ENCODE measurements at regions not wholly inside any gene's neighbourhood (a gene's known extent, or its start where the extent isn't known, plus 50 kb on each side); places are given as distances from the start of the nearest gene placed in this dataset.

- DNase-seq (ENCODE audit: low read depth): no peak
Observed at GRCh38 chr11:29782447-29782846, 234.4 kb downstream of the KCNA4 start.

DNA sequence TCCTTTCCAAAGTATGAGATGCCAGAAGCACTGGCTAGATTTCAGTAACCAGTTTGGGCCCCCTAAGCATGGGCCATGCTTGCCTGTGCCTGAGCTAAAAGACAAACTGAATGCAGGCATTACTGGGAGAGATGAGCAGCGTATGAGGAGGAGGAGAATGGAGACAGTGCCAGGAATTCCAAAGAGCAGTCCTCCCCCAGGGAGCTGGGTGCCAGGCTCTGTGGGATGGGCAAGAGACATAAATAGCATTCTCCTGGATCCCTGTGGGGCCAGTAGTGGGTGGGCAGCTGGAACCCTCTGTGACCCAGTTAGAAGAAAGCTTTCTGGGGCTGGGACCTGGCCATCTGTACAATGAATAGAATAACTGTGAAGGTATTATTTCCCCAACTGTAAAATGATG lies 235.6 kb downstream of the KCNA4 start:
- no peak for DNase-seq (ENCODE audit: low read depth)

- no peak for DNase-seq (ENCODE audit: low read depth)
Observed at GRCh38 chr11:29780756-29781155, 236.1 kb downstream of the KCNA4 start.

GRCh38 chr11:29773656-29774264 lies 243.1 kb downstream of the KCNA4 start:
- DNase-seq (ENCODE audit: low read depth): no peak

DNA sequence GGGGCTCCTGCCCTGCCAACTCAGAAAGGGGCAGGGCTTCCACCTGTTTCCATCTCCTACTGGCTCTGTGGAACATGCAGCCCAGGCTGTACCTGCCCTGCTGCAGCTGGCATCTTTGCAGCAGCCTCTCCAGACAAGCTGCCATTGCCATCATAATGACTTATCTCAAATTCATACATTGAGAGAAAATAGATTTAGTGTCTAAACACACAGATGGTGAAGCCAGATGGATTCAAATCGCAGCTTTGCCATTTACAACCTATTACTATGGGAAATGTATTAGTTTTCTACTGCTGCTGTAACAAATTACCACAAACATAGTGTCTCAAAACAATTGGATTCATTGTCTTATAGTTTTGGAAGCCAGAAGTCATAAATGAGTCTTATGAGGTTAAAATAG lies 260.0 kb downstream of the KCNA4 start:
- DNase-seq (ENCODE audit: low read depth): no peak

GRCh38 chr11:29755474-29755873 lies 261.4 kb downstream of the KCNA4 start:
- no peak for DNase-seq (ENCODE audit: low read depth)

DNA sequence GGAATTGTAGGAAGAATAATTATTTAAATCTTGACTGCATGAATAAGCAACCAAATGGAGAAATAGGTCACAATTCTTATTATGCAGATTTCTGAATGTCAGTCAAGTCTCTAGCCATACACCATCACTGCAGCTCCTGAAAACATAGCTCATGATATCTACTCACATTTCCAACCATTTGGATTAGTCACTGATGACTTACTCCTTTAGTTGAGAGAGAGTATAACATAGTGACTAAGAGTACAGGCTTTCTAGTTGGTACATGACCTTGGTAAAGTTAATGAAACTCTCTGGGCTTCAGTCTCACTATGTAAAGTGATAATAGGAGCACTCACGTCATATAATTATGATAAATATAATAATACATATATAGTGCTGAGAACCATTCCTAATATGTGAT lies 265.2 kb downstream of the KCNA4 start:
- no peak for DNase-seq (ENCODE audit: low read depth)

GRCh38 chr11:29750392-29750791 lies 266.4 kb downstream of the KCNA4 start:
- DNase-seq (ENCODE audit: low read depth): no peak

DNA sequence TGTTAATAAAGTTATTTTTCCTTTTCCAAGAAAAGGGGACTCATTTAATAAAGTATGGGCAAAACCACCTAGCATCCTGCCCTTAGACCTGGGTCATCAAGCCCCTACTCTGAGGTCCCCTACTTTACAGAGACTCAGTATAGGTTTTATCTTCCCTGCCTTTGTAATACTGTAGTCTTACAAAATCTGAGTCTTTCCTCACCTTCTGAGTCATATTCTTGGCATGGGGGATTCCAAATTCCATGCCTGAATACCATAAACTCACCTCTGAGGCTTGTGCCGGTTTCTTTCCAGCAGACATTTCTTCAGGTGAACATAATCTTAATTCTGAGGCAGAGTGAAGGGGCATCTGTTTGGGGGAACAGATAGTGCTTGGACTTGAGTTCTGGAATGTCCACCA lies 282.5 kb downstream of the KCNA4 start:
- DNase-seq (ENCODE audit: low read depth): no peak

- DNase-seq (ENCODE audit: low read depth): no peak
Observed at GRCh38 chr11:29713831-29714320, 303.0 kb downstream of the KCNA4 start.

GRCh38 chr11:29712616-29713015 lies 304.2 kb downstream of the KCNA4 start:
- DNase-seq (ENCODE audit: low read depth): no peak

- DNase-seq (ENCODE audit: low read depth): no peak
Observed at GRCh38 chr11:29707924-29708323, 308.9 kb downstream of the KCNA4 start.

DNA sequence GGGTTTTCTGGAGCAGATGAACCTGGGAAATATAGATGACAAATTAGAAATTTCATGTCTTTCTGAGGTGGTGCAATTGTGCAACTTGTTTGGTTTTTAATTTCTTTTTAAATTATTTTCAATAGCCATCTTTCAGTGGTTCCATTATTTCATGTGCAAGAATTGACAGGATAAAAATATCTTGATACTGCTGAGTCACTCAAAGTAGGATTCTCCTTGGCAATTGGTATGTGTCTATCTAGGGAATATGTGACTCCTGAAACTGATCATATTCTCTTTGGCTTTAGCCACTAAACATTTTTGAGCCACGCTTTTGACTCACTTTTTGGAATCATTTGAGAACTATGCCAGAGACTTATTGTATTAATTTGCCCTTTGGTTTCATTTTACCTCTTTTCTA lies 331.5 kb downstream of the KCNA4 start:
- no peak for DNase-seq (ENCODE audit: low read depth)

- DNase-seq (ENCODE audit: low read depth): no peak
Observed at GRCh38 chr11:29682856-29683255, 334.0 kb downstream of the KCNA4 start.

GRCh38 chr11:29679996-29680395 lies 336.8 kb downstream of the KCNA4 start:
- DNase-seq (ENCODE audit: low read depth): no peak

GRCh38 chr11:29676993-29677392 lies 339.8 kb downstream of the KCNA4 start:
- DNase-seq (ENCODE audit: low read depth): no peak

DNA sequence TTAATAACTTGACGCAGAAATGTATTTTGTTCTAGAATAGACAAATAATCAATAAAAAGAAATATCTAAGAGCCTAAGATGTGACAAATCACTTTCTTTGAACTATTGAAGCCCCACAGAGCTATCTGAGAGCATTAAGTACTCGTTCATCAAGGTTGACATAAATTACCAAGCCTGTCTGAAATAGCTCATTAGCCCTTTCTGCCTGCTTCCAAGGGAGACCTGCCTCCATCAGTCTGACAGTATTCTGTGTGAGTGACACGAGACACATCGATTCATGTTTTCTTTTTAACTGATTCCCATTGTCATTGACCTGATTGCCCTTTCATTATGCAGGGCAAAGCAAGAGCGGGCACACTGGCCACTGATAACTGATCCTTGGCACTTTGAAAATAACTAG lies 347.5 kb downstream of the KCNA4 start:
- DNase-seq (ENCODE audit: low read depth): no peak

- no peak for DNase-seq (ENCODE audit: low read depth)
Observed at GRCh38 chr11:29657709-29658108, 359.1 kb downstream of the KCNA4 start.

GRCh38 chr11:29656597-29656996 lies 360.2 kb downstream of the KCNA4 start:
- no peak for DNase-seq (ENCODE audit: low read depth)

GRCh38 chr11:29645373-29645772 lies 371.5 kb downstream of the KCNA4 start:
- no peak for DNase-seq (ENCODE audit: low read depth)

DNA sequence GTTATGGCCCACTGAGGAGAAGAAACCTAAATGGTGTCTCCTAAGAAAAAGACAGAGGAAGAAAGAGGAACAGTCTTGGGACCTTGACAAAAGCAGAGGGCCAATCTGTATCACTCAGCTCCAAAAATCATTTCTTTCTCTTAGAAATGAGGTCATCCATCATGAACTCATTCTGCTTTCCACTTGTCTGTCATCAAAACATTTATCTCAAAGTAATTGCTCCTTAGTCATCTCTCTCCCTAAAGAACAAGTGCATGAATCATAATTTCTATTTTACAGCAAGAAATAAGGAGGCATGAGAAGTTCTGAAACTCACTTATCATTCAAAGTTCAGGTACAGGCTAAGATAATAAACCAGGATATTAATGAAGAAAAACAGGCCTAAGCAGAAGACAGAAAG lies 375.6 kb downstream of the KCNA4 start:
- DNase-seq (ENCODE audit: low read depth): no peak

DNA sequence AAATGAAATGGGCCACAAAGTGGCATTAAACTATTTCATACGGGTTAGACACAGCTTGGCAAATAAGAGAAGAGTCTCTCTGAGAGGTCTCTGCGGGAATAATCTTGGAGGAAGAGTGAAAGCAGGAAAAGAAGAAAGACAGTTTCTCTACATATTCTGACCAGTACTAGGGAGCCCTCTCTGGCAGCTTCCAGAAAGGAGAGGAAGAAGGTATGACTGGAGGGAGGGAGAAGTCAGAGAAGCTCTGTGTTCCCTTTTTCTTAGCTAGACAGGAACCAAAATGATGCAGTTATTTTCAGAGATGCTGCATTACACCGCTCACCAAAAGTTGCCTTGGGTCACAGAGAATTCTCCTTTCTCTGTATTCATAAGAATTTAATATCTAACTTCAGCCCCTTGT lies 382.1 kb downstream of the KCNA4 start:
- DNase-seq (ENCODE audit: low read depth): no peak

DNA sequence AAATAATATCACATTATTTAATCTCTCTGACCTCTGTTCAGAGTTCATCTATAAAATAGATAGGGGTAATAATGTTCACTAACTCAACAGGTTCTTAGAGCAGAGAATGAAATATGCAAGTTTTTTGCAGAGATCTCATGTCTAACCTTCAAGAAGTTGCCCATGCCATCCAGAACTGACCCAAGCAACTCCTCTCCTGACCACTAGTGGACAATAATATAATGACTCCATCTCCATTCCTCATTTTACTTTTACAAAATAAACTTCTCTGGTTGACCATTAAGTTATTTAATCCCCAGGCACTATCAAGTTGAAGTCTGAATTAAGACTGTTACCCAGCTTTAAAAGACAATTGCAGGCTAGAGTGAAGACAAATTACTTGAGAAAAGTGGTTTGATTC lies 382.6 kb downstream of the KCNA4 start:
- no peak for DNase-seq (ENCODE audit: low read depth)

- no peak for DNase-seq (ENCODE audit: low read depth)
Observed at GRCh38 chr11:29629286-29629685, 387.5 kb downstream of the KCNA4 start.

DNA sequence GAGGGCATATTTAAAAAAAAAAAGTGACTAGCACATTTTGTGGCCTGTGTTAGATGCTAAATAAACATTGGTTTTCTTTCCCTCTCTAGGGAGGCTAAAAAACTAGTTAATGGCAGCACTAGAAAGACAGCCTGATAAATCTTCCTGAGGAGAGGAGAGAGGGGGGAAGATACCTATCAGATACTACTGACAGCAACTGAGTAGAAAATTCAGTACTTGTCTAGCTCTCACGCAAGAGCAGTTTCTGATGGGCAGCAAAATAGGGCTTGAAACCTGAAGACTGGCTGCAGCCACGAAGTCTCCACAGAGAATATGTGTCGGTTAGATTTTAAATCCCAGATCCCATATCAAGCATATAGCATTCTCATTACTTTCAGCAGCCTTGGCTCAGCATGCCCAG lies 388.2 kb downstream of the KCNA4 start:
- DNase-seq (ENCODE audit: low read depth): no peak
